ENCODE measurements at regions not wholly inside any gene's neighbourhood (a gene's known extent, or its start where the extent isn't known, plus 50 kb on each side); places are given as distances from the start of the nearest gene placed in this dataset.

- no TSS peak for BruUV-seq (replicated peaks)
- H3K27ac ChIP-seq (ENCODE audit: low read length) = no peak overlapping the region
- no peaks in the 10 kb centered on the region for H3K9me3 ChIP-seq (ENCODE audit: control insufficient read depth, insufficient read depth, low read depth, low read length)
- in situ Hi-C loops (cut with HindIII; ENCODE audit: low pct_unique_long_range_greater_than_20kb, low sequenced_read_pairs) = no loop called here
- ATAC-seq (no peak), DNase-seq (ENCODE audit: low read depth, low spot score) (no peak)
- no peaks in the 10 kb centered on the region for H3K27me3 ChIP-seq (ENCODE audit: control insufficient read depth, insufficient read depth, low read length)
- no peak overlapping the region for H3K4me3 ChIP-seq (ENCODE audit: low read depth in 2 of 2, low read length in 2 of 2)
- no peak for TF ChIP-seq SIN3A (IDR thresholded peaks at IDR 0.05; ENCODE audit: borderline replicate concordance, insufficient read depth, low read depth, low read length)
- no peak for TF ChIP-seq TCF7L2 (IDR thresholded peaks at IDR 0.05; ENCODE audit: low read depth, low read length)
- TF ChIP-seq, protein P1, sequence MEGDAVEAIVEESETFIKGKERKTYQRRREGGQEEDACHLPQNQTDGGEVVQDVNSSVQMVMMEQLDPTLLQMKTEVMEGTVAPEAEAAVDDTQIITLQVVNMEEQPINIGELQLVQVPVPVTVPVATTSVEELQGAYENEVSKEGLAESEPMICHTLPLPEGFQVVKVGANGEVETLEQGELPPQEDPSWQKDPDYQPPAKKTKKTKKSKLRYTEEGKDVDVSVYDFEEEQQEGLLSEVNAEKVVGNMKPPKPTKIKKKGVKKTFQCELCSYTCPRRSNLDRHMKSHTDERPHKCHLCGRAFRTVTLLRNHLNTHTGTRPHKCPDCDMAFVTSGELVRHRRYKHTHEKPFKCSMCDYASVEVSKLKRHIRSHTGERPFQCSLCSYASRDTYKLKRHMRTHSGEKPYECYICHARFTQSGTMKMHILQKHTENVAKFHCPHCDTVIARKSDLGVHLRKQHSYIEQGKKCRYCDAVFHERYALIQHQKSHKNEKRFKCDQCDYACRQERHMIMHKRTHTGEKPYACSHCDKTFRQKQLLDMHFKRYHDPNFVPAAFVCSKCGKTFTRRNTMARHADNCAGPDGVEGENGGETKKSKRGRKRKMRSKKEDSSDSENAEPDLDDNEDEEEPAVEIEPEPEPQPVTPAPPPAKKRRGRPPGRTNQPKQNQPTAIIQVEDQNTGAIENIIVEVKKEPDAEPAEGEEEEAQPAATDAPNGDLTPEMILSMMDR (IDR thresholded peaks at IDR 0.05) = no peak
- TF ChIP-seq, protein P2, sequence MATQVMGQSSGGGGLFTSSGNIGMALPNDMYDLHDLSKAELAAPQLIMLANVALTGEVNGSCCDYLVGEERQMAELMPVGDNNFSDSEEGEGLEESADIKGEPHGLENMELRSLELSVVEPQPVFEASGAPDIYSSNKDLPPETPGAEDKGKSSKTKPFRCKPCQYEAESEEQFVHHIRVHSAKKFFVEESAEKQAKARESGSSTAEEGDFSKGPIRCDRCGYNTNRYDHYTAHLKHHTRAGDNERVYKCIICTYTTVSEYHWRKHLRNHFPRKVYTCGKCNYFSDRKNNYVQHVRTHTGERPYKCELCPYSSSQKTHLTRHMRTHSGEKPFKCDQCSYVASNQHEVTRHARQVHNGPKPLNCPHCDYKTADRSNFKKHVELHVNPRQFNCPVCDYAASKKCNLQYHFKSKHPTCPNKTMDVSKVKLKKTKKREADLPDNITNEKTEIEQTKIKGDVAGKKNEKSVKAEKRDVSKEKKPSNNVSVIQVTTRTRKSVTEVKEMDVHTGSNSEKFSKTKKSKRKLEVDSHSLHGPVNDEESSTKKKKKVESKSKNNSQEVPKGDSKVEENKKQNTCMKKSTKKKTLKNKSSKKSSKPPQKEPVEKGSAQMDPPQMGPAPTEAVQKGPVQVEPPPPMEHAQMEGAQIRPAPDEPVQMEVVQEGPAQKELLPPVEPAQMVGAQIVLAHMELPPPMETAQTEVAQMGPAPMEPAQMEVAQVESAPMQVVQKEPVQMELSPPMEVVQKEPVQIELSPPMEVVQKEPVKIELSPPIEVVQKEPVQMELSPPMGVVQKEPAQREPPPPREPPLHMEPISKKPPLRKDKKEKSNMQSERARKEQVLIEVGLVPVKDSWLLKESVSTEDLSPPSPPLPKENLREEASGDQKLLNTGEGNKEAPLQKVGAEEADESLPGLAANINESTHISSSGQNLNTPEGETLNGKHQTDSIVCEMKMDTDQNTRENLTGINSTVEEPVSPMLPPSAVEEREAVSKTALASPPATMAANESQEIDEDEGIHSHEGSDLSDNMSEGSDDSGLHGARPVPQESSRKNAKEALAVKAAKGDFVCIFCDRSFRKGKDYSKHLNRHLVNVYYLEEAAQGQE (IDR thresholded peaks at IDR 0.05; ENCODE audit: insufficient read depth in 1 of 2, low read depth in 2 of 2, low read length in 1 of 2) = no peak
- TF ChIP-seq POLR2AphosphoS5 (IDR thresholded peaks at IDR 0.05; ENCODE audit: low read depth, low read length) = no peak
- CTCF ChIA-PET = no interaction called here
- POLR2A ChIA-PET = no interaction called here
- no peaks in the 10 kb centered on the region for H3K4me1 ChIP-seq (ENCODE audit: control insufficient read depth, insufficient read depth, low read length)
- H3K36me3 ChIP-seq (ENCODE audit: control insufficient read depth, insufficient read depth, low read length) = no peaks in the 10 kb centered on the region
- intact Hi-C loops (cut with micrococcal nuclease; ENCODE audit: unreplicated experiment) = no loop called here
These were observed 255.9 kb downstream of the FAT3 start for GRCh38 chr11:92480499-92480898.

- no TSS peak for BruUV-seq (replicated peaks)
- CTCF ChIA-PET = no interaction called here
- in situ Hi-C loops (cut with HindIII; ENCODE audit: low pct_unique_long_range_greater_than_20kb, low sequenced_read_pairs) (no loop called here), intact Hi-C loops (cut with micrococcal nuclease; ENCODE audit: unreplicated experiment) (no loop called here)
- TF ChIP-seq, protein P1 (IDR thresholded peaks at IDR 0.05) = no peak
- TF ChIP-seq TCF7L2 (IDR thresholded peaks at IDR 0.05; ENCODE audit: low read depth, low read length) = no peak
- TF ChIP-seq, protein P2 (IDR thresholded peaks at IDR 0.05; ENCODE audit: insufficient read depth in 1 of 2, low read depth in 2 of 2, low read length in 1 of 2) = no peak
- no peak for TF ChIP-seq SIN3A (IDR thresholded peaks at IDR 0.05; ENCODE audit: borderline replicate concordance, insufficient read depth, low read depth, low read length)
- TF ChIP-seq POLR2AphosphoS5 (IDR thresholded peaks at IDR 0.05; ENCODE audit: low read depth, low read length) = no peak
- H3K36me3 ChIP-seq (ENCODE audit: control insufficient read depth, insufficient read depth, low read length) = no peaks in the 10 kb centered on the region
- H3K27ac ChIP-seq (ENCODE audit: low read length) = no peak overlapping the region
- POLR2A ChIA-PET = no interaction called here
- H3K4me3 ChIP-seq (ENCODE audit: low read depth in 2 of 2, low read length in 2 of 2) = no peak overlapping the region
- DNase-seq (ENCODE audit: low read depth, low spot score) = no peak
- H3K27me3 ChIP-seq (ENCODE audit: control insufficient read depth, insufficient read depth, low read length) = no peaks in the 10 kb centered on the region
- no peaks in the 10 kb centered on the region for H3K4me1 ChIP-seq (ENCODE audit: control insufficient read depth, insufficient read depth, low read length)
- no peaks in the 10 kb centered on the region for H3K9me3 ChIP-seq (ENCODE audit: control insufficient read depth, insufficient read depth, low read depth, low read length)
- ATAC-seq = no peak
These were observed 258.0 kb downstream of the FAT3 start for GRCh38 chr11:92482492-92483060.

Data from Panc1 (cell line).